Esophagus muscularis mucosa (tissue), 4 donors: ENCODE measurements at regions not wholly inside any gene's neighbourhood (a gene's known extent, or its start where the extent isn't known, plus 50 kb on each side); places are given as distances from the start of the nearest gene placed in this dataset.

Experiments used
- DNase-seq: peaks from one replicate; pipeline ENCODE4 v3.0.0-alpha.2; 2017; ENCODE audit errors: extremely low spot score
- H3K27ac ChIP-seq, 4 donors: fragments of 200-600 bp; sonication (generic); replicated peaks in 1 of 4; 1 replicate in 3 of 4; 2 replicates in 1 of 4; pipeline ENCODE4 v1.5.1; 2016 to 2019; ENCODE audit warnings: mild to moderate bottlenecking in 1 of 4
- H3K27me3 ChIP-seq, 4 donors: fragments of 200-600 bp; sonication (generic); one replicate each; pipeline versions ENCODE4 v1.5.1 to v1.6.0; 2016 to 2019
- H3K36me3 ChIP-seq, 4 donors: fragments of 200-600 bp; sonication (generic); one replicate each; pipeline ENCODE4 v1.5.1; 2016 to 2019
- H3K4me1 ChIP-seq, 4 donors: fragments of 200-600 bp; sonication (generic); one replicate each; pipeline ENCODE4 v1.5.1; 2016 to 2019
- H3K4me3 ChIP-seq, 4 donors: fragments of 200-600 bp; sonication (generic); 1 replicate in 2 of 4; 2 replicates in 2 of 4; pipeline ENCODE4 v1.5.1; 2016 to 2019; ENCODE audit warnings: mild to moderate bottlenecking in 4 of 4, moderate library complexity in 1 of 4
- H3K9me3 ChIP-seq, 4 donors: fragments of 200-600 bp; sonication (generic); 1 replicate in 3 of 4; 2 replicates in 1 of 4; pipeline ENCODE4 v1.5.1; 2016 to 2019
- EP300 ChIP-seq: sonication (generic); formaldehyde crosslinking; IDR thresholded peaks from one replicate; pipeline ENCODE4 v1.6.1; 2017; ENCODE audit warnings: antibody characterized with exemption
- POLR2A ChIP-seq: fragments of 450-650 bp; IDR thresholded peaks from one replicate; pipeline ENCODE4 v1.6.1; 2017; ENCODE audit warnings: antibody characterized with exemption, moderate library complexity, mild to moderate bottlenecking, low read depth
- POLR2AphosphoS5 ChIP-seq, 2 donors: sonication (generic); formaldehyde crosslinking; IDR thresholded peaks; one replicate each; pipeline ENCODE4 v1.6.1; 2017; ENCODE audit warnings: antibody characterized with exemption in 2 of 2
- WGBS: methylation state at CpG from one replicate; pipeline ENCODE4 v1.1.5; 2018; 5-methylcytosine and 5-hydroxymethylcytosine counted together
- intact Hi-C: fragments of 100-400 bp; cut with DNase I; formaldehyde crosslinking; loops from one replicate; pipeline ENCODE4 v1.15.1; 2023
- TF ChIP-seq, protein P1 (sequence below), 3 experiments: fragments of 200-600 bp in 2 of 3; fragments of 450-650 bp in 1 of 3; sonication (generic) in 2 of 3; IDR thresholded peaks; one replicate each; pipeline ENCODE4 v1.5.1; 2017 to 2019; ENCODE audit warnings: antibody characterized with exemption in 3 of 3, mild to moderate bottlenecking in 2 of 3, moderate library complexity in 1 of 3

GRCh38 chr14:94977016-94977415 lies 180.3 kb downstream of the DICER1 start:
- TF ChIP-seq, protein P1, sequence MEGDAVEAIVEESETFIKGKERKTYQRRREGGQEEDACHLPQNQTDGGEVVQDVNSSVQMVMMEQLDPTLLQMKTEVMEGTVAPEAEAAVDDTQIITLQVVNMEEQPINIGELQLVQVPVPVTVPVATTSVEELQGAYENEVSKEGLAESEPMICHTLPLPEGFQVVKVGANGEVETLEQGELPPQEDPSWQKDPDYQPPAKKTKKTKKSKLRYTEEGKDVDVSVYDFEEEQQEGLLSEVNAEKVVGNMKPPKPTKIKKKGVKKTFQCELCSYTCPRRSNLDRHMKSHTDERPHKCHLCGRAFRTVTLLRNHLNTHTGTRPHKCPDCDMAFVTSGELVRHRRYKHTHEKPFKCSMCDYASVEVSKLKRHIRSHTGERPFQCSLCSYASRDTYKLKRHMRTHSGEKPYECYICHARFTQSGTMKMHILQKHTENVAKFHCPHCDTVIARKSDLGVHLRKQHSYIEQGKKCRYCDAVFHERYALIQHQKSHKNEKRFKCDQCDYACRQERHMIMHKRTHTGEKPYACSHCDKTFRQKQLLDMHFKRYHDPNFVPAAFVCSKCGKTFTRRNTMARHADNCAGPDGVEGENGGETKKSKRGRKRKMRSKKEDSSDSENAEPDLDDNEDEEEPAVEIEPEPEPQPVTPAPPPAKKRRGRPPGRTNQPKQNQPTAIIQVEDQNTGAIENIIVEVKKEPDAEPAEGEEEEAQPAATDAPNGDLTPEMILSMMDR (IDR thresholded peaks at IDR 0.05), result no peak
- TF ChIP-seq EP300, result no peak
- TF ChIP-seq POLR2AphosphoS5 (IDR thresholded peaks at IDR 0.05), result no peak
- no peak for TF ChIP-seq POLR2A
- H3K27ac ChIP-seq, result no peak overlapping the region
- WGBS, result 92% methylated on average over 2 of the region's 2 CpGs
- DNase-seq, result peak; percentile 17
- no peaks in the 10 kb centered on the region for H3K36me3 ChIP-seq
- no peak overlapping the region for H3K4me3 ChIP-seq
- intact Hi-C loops, result no loop called here
- H3K4me1 ChIP-seq, result peaks cover 0 to 19% (median 10%) of the 10 kb centered on the region in 4 donors
- H3K27me3 ChIP-seq, result no peaks in the 10 kb centered on the region
- no peaks in the 10 kb centered on the region for H3K9me3 ChIP-seq

DNA sequence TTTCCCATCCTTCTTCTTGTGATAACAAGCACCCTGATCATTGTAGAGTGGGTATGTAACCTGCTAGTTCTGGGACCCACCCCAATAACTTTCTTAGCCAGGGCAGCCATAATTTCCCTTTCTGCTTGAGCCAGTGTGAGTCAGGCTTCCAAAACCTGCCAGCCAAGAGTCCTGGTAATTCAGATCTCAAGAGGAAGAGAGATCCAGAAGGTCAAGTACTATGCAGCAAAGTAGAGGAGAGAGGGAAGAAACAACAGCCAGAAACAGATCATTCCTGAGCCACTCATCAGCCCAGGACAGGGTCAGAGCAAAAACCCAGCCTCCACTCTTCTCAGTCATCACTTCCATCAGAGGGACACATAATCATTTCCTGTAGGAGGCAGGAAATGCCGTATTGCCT lies 182.0 kb downstream of the DICER1 start:
- TF ChIP-seq POLR2A, result no peak
- no peak for TF ChIP-seq POLR2AphosphoS5 (IDR thresholded peaks at IDR 0.05)
- no peak for TF ChIP-seq EP300
- TF ChIP-seq, protein P1 (IDR thresholded peaks at IDR 0.05), result no peak
- DNase-seq, result peak; percentile 57
- H3K4me3 ChIP-seq, result no peak overlapping the region
- H3K36me3 ChIP-seq, result no peaks in the 10 kb centered on the region
- intact Hi-C loops, result no loop called here
- peak overlapping the region in 1 of 4 donors; percentile 24 for H3K27ac ChIP-seq
- H3K9me3 ChIP-seq, result peaks cover 0 to 9% (median 3%) of the 10 kb centered on the region in 4 donors
- 31% methylated on average over 1 of the region's 1 CpG for WGBS
- H3K27me3 ChIP-seq, result no peaks in the 10 kb centered on the region
- H3K4me1 ChIP-seq, result peaks cover 0 to 28% (median 12%) of the 10 kb centered on the region in 4 donors

- Histone ChIP-seq H3K4me1 (peaks cover 0 to 28% (median 12%) of the 10 kb centered on the region in 4 donors), H3K27me3 (no peaks in the 10 kb centered on the region), H3K9me3 (peaks cover 0 to 9% (median 3%) of the 10 kb centered on the region in 4 donors), H3K27ac (peak overlapping the region in 1 of 4 donors; percentile 24), H3K4me3 (no peak overlapping the region), H3K36me3 (no peaks in the 10 kb centered on the region)
- peak; percentile 86 for DNase-seq
- TF ChIP-seq, protein P1 (IDR thresholded peaks at IDR 0.05), result no peak
- TF ChIP-seq POLR2A (no peak), EP300 (no peak), POLR2AphosphoS5 (IDR thresholded peaks at IDR 0.05) (no peak)
- intact Hi-C loops, result no loop called here
- WGBS, result 41% methylated on average over 3 of the region's 3 CpGs
Observed at GRCh38 chr14:94974893-94975292, 182.4 kb downstream of the DICER1 start.

DNA sequence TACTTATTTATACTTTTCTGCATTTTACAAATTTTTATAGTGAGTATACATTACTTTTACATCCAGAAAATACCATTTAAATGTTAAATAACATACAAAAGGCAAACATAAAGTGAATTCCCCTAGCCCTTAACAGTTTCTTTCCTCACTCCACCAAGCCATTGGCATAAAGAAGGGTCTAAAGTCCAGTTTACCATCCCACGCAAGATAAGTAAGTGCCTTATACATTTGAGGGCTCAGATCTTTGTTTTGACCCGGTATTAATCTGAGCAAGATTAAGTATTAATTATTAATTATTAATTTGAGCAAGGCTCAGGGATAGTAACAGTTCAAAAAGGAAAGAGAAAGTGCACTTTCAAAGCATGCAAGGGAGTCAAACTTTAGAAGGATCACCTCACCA lies 182.9 kb downstream of the DICER1 start:
- no peak for DNase-seq
- H3K36me3 ChIP-seq, result no peaks in the 10 kb centered on the region
- peaks cover 0 to 28% (median 12%) of the 10 kb centered on the region in 4 donors for H3K4me1 ChIP-seq
- H3K27ac ChIP-seq, result peak overlapping the region in 1 of 4 donors; percentile 24
- H3K27me3 ChIP-seq, result no peaks in the 10 kb centered on the region
- TF ChIP-seq, protein P1 (IDR thresholded peaks at IDR 0.05), result no peak
- TF ChIP-seq POLR2AphosphoS5 (IDR thresholded peaks at IDR 0.05) (no peak), EP300 (no peak), POLR2A (no peak)
- no peak overlapping the region for H3K4me3 ChIP-seq
- WGBS, result 74% methylated on average over 2 of the region's 2 CpGs
- peaks cover 0 to 9% (median 3%) of the 10 kb centered on the region in 4 donors for H3K9me3 ChIP-seq
- intact Hi-C loops, result no loop called here

GRCh38 chr14:94971750-94972149 lies 185.6 kb downstream of the DICER1 start:
- peak overlapping the region; percentile 68 to 84 (median 77) for H3K27ac ChIP-seq
- TF ChIP-seq EP300 (peak; percentile 83), POLR2A (no peak), POLR2AphosphoS5 (IDR thresholded peaks at IDR 0.05) (peak; percentile 36 to 63)
- TF ChIP-seq, protein P1 (IDR thresholded peaks at IDR 0.05), result no peak
- H3K4me1 ChIP-seq, result peaks cover 0 to 28% (median 12%) of the 10 kb centered on the region in 4 donors
- intact Hi-C loops, result no loop called here
- peak; percentile 92 for DNase-seq
- peak overlapping the region; percentile 3 to 43 (median 28) for H3K4me3 ChIP-seq
- H3K36me3 ChIP-seq, result no peaks in the 10 kb centered on the region
- H3K9me3 ChIP-seq, result peaks cover 0 to 9% (median 3%) of the 10 kb centered on the region in 4 donors
- 30% methylated on average over 10 of the region's 10 CpGs for WGBS
- no peaks in the 10 kb centered on the region for H3K27me3 ChIP-seq
